Caco-2 (cell line): ENCODE measurements at regions not wholly inside any gene's neighbourhood (a gene's known extent, or its start where the extent isn't known, plus 50 kb on each side); places are given as distances from the start of the nearest gene placed in this dataset. TPM values are rescaled to one million over a fixed set of nuclear protein-coding genes. Genes with fewer than 3 reads are reported as not detected.

Experiments used
- BruUV-seq: library from RNA; stranded (reverse); fragments of 400-500 nt; replicated peaks from 2 replicates; lab custom pipeline; 2021; lab: Mats Ljungman, UMichigan
- CTCF ChIA-PET: fragments of 300-600 bp; sonication (Branson Sonifier 250); formaldehyde crosslinking; loops from one replicate; lab custom pipeline; 2022; ENCODE audit warnings: antibody characterized with exemption; lab: Charles Lee
- POLR2A ChIA-PET: fragments of 300-600 bp; sonication (Branson Sonifier 250); formaldehyde crosslinking; loops from one replicate; lab custom pipeline; 2022; ENCODE audit warnings: antibody characterized with exemption; lab: Charles Lee
- DNase-seq, 2 experiments: peaks; one replicate each; pipeline versions ENCODE4 v3.0.0 to v3.0.0-alpha.2; 2020 to 2022
- H3K27me3 ChIP-seq: replicated peaks from 2 replicates; pipeline ENCODE4 v1.6.0; 2011; ENCODE audit warnings: low read length; ENCODE audit not compliant: control insufficient read depth, insufficient read depth
- H3K36me3 ChIP-seq: 2 replicates; pipeline ENCODE4 v1.5.1; 2011; ENCODE audit warnings: low read length; ENCODE audit not compliant: control insufficient read depth, insufficient read depth
- H3K4me1 ChIP-seq: fragments of 250-450 bp; sonication (Bioruptor Pico); 2 replicates; pipeline ENCODE4 v1.5.1; 2020; ENCODE audit warnings: mild to moderate bottlenecking
- H3K4me3 ChIP-seq: 2 replicates; pipeline ENCODE4 v1.5.1; 2011; ENCODE audit warnings: low read depth, mild to moderate bottlenecking, control low read depth, low read length
- H3K9me3 ChIP-seq: fragments of 250-450 bp; sonication (Bioruptor Pico); 2 replicates; pipeline ENCODE4 v1.5.1; 2020; ENCODE audit warnings: mild to moderate bottlenecking, moderate library complexity
- H3K27ac Mint-ChIP-seq: one replicate; pipeline ENCODE4 v1.8.0; 2022; ENCODE audit warnings: mixed read lengths; ENCODE audit not compliant: unreplicated experiment
- H3K27me3 Mint-ChIP-seq: one replicate; pipeline ENCODE4 v1.8.0; 2022; ENCODE audit warnings: mixed read lengths; ENCODE audit not compliant: insufficient read depth, unreplicated experiment
- H3K36me3 Mint-ChIP-seq: one replicate; pipeline ENCODE4 v1.8.0; 2022; ENCODE audit warnings: mild to moderate bottlenecking, mixed read lengths; ENCODE audit not compliant: insufficient read depth, unreplicated experiment
- H3K4me1 Mint-ChIP-seq: one replicate; pipeline ENCODE4 v1.8.0; 2022; ENCODE audit warnings: low read depth, mixed read lengths; ENCODE audit not compliant: unreplicated experiment
- H3K4me3 Mint-ChIP-seq: one replicate; pipeline ENCODE4 v1.8.0; 2022; ENCODE audit warnings: mild to moderate bottlenecking, moderate library complexity, mixed read lengths; ENCODE audit not compliant: unreplicated experiment
- H3K9me3 Mint-ChIP-seq: one replicate; pipeline ENCODE4 v1.8.0; 2022; ENCODE audit warnings: mixed read lengths; ENCODE audit not compliant: unreplicated experiment
- intact Hi-C: fragments of 100-400 bp; cut with micrococcal nuclease; formaldehyde crosslinking; loops from one replicate; pipeline ENCODE4 v1.10.0; 2022; ENCODE audit not compliant: unreplicated experiment
- microRNA-seq: library from miRNA; unstranded; fragments of <30 nt; microRNA quantifications from one replicate; pipeline ENCODE4 v1.2.0, GENCODE V29; 2022
- TF ChIP-seq, protein P1 (sequence below), 2 experiments: fragments of 200-600 bp in 1 of 2; IDR thresholded peaks; 1 replicate in 1 of 2; 2 replicates in 1 of 2; pipeline versions ENCODE4 v1.5.1 to v1.8.0; 2011 to 2022; ENCODE audit warnings: antibody characterized with exemption in 1 of 2, control low read depth in 1 of 2, inconsistent platforms in 1 of 2, low read depth in 1 of 2, low read length in 1 of 2, mild to moderate bottlenecking in 1 of 2, moderate library complexity in 1 of 2; ENCODE audit not compliant: insufficient read depth in 1 of 2, severe bottlenecking in 1 of 2, unreplicated experiment in 1 of 2

GRCh38 chr5:7329712-7330111 lies 66.2 kb upstream of the ADCY2 start:
- Mint-ChIP-seq H3K27me3 (no peaks in the 10 kb centered on the region), H3K27ac (no peak overlapping the region), H3K4me1 (no peaks in the 10 kb centered on the region), H3K36me3 (no peaks in the 10 kb centered on the region), H3K4me3 (no peak overlapping the region), H3K9me3 (peaks cover 10% of the 10 kb centered on the region)
- intact Hi-C loops = no loop called here
- CTCF ChIA-PET = no interaction called here
- POLR2A ChIA-PET = no interaction called here
- Histone ChIP-seq H3K36me3 (no peaks in the 10 kb centered on the region), H3K27me3 (no peaks in the 10 kb centered on the region), H3K4me3 (no peak overlapping the region), H3K9me3 (no peaks in the 10 kb centered on the region), H3K4me1 (no peaks in the 10 kb centered on the region)
- TF ChIP-seq, protein P1, sequence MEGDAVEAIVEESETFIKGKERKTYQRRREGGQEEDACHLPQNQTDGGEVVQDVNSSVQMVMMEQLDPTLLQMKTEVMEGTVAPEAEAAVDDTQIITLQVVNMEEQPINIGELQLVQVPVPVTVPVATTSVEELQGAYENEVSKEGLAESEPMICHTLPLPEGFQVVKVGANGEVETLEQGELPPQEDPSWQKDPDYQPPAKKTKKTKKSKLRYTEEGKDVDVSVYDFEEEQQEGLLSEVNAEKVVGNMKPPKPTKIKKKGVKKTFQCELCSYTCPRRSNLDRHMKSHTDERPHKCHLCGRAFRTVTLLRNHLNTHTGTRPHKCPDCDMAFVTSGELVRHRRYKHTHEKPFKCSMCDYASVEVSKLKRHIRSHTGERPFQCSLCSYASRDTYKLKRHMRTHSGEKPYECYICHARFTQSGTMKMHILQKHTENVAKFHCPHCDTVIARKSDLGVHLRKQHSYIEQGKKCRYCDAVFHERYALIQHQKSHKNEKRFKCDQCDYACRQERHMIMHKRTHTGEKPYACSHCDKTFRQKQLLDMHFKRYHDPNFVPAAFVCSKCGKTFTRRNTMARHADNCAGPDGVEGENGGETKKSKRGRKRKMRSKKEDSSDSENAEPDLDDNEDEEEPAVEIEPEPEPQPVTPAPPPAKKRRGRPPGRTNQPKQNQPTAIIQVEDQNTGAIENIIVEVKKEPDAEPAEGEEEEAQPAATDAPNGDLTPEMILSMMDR (IDR thresholded peaks at IDR 0.05; ENCODE audit: insufficient read depth in 1 of 2, low read depth in 1 of 2, low read length in 1 of 2, severe bottlenecking in 1 of 2, unreplicated experiment in 1 of 2) = no peak
- no peak for DNase-seq
- no TSS peak for BruUV-seq

DNA sequence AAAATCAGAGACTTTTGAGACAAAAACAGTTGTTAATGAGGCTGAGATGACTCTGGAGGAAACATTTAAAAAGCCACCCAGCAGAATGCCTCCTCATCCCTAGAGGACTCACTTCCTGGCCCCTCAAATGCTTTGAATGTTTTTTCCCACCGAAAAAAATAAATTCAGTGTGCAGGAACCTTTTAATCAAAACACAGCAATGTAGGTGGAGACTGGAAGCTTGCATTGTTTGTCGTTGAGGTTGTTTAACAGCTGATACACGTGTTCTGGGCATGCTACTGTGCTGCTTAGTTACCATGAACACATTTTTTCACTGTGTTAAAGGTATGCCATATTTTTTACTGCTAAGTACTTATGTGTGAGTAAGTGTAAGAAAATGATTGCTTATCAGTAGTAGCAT lies 65.7 kb upstream of the ADCY2 start:
- Histone ChIP-seq H3K4me1 (no peaks in the 10 kb centered on the region), H3K4me3 (no peak overlapping the region), H3K36me3 (no peaks in the 10 kb centered on the region), H3K27me3 (no peaks in the 10 kb centered on the region), H3K9me3 (no peaks in the 10 kb centered on the region)
- H3K4me3 Mint-ChIP-seq = no peak overlapping the region
- no peak for DNase-seq
- TF ChIP-seq, protein P1 (IDR thresholded peaks at IDR 0.05; ENCODE audit: insufficient read depth in 1 of 2, low read depth in 1 of 2, low read length in 1 of 2, severe bottlenecking in 1 of 2, unreplicated experiment in 1 of 2) = no peak
- H3K4me1 Mint-ChIP-seq = no peaks in the 10 kb centered on the region
- H3K27ac Mint-ChIP-seq = no peak overlapping the region
- H3K9me3 Mint-ChIP-seq = peaks cover 10% of the 10 kb centered on the region
- CTCF ChIA-PET = no interaction called here
- POLR2A ChIA-PET = no interaction called here
- no peaks in the 10 kb centered on the region for H3K36me3 Mint-ChIP-seq
- no TSS peak for BruUV-seq
- intact Hi-C loops = no loop called here
- no peaks in the 10 kb centered on the region for H3K27me3 Mint-ChIP-seq

DNA sequence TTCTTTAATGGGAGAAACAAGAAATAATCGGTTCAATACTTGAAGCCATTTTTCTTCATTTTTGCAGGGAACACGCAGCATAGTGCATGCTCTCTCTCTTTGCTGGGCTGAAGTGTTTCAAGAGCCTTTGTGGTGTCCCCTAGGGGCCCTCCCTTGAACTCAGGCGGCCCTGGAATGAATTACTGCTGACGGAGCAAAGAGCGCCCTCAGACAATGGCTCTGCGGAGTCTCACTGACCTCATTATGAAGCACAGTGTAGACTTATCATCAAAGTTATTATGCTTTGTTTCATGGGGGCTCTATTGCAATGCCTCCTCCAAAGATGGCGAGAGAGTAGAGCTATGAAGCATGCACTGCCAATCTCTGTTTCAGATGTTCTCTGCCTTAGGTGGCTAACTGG lies 64.8 kb upstream of the ADCY2 start:
- Histone ChIP-seq H3K9me3 (no peaks in the 10 kb centered on the region), H3K4me1 (no peaks in the 10 kb centered on the region), H3K36me3 (no peaks in the 10 kb centered on the region), H3K27me3 (no peaks in the 10 kb centered on the region), H3K4me3 (no peak overlapping the region)
- TF ChIP-seq, protein P1 (IDR thresholded peaks at IDR 0.05; ENCODE audit: insufficient read depth in 1 of 2, low read depth in 1 of 2, low read length in 1 of 2, severe bottlenecking in 1 of 2, unreplicated experiment in 1 of 2) = no peak
- CTCF ChIA-PET = no interaction called here
- POLR2A ChIA-PET = no interaction called here
- intact Hi-C loops = no loop called here
- Mint-ChIP-seq H3K9me3 (peaks cover 10% of the 10 kb centered on the region), H3K36me3 (no peaks in the 10 kb centered on the region), H3K4me1 (no peaks in the 10 kb centered on the region), H3K27ac (no peak overlapping the region), H3K27me3 (no peaks in the 10 kb centered on the region), H3K4me3 (no peak overlapping the region)
- BruUV-seq = no TSS peak
- no peak for DNase-seq

Small RNA genes lying in the stretch of these regions (microRNA-seq; reads per million reads assigned to microRNA genes)
- gene MIR4278 = not detected
